NCI-H748 (cell line): ENCODE measurements at regions not wholly inside any gene's neighbourhood (a gene's known extent, or its start where the extent isn't known, plus 50 kb on each side); places are given as distances from the start of the nearest gene placed in this dataset.
A peak's percentile ranks its signal among the peaks of the same experiment; 100 is the strongest.
"Not testable (repeated sequence)": the region's sequence is repeated elsewhere in the genome, so short reads cannot be mapped to it uniquely, and the experiment has no call there.

Experiments
- DNase-seq: peaks from one replicate; lab custom pipeline; 2025; ENCODE audit not compliant: unreplicated experiment; lab: John Stamatoyannopoulos, UW

DNA sequence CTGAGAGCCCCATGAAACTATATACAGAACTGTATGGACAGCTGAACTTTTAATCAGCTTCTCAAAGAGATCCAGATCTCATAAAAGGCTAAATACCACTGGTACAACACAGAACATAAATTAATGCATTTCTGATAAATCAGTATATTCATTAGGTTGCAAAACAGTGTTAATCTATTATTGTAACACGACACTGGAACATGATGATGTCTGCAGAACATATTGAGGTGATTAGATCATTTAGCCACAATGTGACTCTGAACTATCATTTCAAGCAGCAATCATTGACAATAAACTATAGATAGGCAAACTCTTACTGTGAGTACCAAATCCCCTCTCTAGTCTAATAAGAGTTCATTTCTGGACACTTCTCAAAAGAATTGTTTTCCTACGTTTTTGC, 50.3 kb downstream of the GASK1B start:
- DNase-seq, result no peak

DNA sequence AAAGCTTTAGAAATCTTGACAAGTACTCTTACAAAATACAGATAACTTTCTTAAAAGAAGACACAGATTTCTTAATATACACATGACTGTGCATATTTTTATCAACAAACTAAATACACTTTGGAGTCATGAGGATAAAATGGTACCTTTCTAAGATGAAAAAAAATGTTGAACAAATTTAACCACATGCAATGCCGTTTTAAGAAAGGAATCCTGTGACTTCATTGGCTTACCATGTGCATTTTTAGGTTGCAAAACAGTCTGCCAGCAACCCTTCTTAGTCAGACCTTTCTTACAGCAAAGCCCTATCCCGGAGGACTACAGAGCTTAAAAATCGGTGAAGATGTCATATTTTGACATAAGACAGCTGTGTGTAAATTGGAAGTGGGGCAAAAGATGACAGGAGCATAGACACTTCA, 51.7 kb downstream of the GASK1B start:
- DNase-seq, result no peak

DNA sequence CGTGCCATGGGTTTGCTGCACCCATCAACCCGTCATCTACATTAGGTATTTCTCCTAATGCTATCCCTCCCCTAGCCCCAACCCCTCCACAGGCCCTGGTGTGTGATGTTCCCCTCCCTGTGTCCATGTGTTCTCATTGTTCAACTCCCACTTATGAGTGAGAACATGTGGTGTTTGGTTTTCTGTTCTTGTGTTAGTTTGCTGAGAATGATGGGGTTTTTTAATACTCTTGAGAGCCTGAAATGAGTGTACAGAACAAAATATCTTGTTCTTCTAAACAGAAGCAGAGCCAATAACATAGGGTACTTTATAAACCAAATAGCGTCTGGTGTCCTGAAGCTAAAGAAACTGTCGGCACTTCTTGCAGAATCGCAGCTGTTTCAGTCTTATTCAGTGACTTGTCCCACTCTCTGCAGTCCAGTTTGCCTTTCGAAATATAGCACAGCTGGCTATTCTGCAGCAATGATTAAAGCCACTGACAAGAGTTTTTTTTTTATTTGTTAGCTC, 52.1 kb downstream of the GASK1B start:
- not testable (repeated sequence) for DNase-seq

DNA sequence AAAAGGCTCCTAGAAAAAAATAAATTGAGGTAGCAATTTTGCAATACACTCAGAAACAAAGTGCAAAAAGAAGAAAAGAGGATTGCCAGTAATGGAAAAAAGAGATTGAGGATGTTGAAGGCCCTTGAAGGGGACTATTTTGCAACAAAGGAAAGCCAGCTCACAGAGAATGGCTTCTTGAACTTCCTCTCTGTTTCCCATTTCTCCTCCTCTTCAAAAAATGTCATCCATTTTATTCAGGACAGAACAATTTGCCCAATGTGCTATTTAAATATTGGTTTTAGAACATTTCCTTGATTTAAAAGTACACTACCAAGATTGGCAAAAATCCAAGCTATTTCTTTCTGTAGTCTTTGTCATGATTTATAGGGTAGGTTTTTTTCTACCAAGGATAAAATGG, 60.2 kb downstream of the GASK1B start:
- no peak for DNase-seq

DNA sequence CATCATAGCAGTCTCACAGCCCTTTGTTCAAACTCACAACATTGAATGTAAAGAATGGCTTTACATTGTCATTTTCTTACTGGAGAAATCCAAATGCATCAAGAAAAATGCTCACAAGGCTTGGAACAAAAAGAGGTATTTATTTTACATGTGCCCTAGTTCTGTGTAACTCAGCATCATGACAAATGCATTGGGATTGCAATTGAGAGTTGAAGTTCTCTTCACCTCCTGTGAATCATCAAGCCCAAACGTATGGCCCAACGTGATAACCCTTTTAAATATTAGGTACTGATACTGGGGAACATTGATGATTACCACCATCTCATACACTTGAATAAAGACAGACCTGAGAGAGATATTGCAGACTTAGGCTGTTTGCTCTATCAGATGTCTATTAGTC, 61.6 kb downstream of the GASK1B start:
- no peak for DNase-seq

DNA sequence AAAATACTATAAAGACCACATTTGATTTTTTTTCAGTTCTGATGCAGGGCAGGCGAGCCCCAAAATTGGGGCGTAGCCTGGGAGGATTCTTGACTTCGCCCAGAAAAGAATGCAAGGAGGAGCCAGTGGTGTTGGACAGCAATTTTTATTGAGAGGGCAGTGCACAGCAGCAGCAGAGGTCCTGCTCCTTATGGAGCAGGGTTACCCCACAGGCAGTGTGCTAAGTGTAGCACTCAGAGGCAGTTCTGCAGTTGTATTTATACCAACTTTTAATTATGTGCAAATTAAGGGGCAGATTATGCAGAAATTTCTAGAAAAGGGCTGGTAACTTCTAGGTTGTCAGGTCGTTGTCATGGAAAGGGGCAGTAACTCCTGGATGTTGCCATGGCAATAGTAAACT, 69.9 kb downstream of the GASK1B start:
- peak; percentile 67 for DNase-seq

DNA sequence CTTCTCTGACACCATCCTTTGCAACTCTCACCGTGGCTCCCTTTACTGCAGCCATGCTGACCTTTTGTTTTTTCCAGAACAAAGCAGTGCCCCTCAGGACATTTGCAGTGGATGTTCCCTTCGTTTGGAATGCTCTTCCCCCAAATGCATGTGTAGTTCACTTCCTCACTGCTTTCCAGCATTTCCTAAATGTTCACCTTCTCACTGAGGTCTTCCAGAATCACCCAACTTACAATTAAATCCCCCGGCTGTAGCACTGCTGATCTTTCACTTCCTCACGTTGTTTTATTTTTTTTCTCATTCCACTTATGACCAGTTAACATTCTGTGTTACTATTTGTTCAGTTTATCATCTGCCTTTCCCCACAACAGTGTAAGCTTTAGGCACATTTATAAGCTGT, 73.1 kb downstream of the GASK1B start:
- no peak for DNase-seq

DNA sequence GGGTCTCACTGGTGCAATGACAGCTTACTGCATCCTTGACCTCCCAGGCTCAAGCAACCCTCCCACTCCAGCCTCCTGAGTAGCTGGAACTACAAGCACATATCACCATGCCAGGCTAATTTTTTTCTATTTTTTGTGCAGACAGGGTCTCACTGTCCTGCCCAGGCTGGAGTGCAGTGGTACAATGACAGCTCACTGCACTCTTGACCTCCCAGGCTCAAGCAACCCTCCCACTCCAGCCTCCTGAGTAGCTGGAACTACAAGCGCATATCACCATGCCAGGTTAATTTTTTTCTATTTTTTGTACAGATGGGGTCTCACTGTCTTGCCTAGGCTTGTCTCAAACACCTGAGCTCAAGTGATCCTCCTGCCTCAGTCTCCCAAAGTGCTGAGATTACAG, 74.0 kb downstream of the GASK1B start:
- no peak for DNase-seq

DNA sequence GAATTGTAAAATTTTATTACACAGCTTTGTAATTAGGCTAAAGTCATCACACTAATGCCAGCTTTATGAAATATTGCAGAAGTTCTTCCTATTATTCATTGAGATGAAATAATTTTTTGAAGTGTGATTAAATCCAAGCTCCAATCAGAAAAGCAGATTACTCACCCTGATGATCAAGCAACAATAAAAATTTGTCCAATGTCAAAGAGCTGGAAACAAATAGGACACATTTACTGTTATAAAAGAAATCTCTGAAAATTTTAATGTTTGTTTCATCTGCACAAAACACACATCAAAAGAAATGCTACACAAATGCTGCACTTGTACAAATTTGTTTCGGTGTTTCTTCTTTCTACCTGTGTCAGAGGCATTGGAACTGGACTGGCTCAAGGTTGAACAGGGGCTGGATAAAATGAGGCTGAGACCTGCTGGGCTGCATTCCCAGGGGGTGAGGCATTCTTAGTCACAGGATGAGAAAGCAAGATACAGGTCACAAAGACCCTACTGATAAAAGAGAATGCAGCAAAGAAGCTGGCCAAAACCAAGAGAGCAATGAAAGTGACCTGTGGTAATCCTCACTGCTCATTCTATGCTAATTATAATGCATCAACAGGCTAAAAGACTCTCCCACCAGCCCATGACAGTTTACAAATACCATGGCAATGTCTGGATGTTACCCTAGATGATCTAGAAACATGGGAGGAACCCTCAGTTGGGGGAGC, 78.3 kb downstream of the GASK1B start:
- no peak for DNase-seq

DNA sequence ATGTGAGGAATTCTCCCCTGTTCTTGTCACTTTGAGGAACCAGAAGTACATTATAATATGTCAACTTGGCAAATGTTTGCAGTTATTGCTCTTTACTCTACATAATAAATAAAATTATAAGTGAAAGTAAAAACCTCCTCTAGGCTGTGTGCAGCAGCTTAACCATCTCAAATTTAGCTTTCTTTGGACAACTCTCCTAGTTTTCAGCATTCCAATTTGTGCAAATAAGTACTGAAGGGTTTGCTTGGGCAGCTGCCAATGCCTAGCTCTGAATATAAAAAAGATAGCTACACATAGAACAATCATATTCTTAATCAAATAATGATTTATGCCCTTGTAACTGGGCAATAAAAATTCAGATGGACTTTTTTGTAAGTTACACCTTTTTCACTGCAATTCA, 82.5 kb downstream of the GASK1B start:
- peak; percentile 56 for DNase-seq

DNA sequence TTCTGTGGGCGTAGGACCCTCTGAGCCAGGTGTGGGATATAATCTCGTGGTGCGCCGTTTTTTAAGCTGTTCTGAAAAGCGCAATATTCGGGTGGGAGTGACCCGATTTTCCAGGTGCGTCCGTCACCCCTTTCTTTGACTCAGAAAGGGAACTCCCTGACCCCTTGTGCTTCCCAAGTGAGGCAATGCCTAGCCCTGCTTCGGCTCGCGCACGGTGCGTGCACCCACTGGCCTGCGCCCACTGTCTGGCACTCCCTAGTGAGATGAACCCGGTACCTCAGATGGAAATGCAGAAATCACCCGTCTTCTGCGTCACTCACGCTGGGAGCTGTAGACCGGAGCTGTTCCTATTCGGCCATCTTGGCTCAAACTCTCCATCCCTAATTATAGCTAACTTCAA, 82.9 kb downstream of the GASK1B start:
- DNase-seq, result not testable (repeated sequence)

DNA sequence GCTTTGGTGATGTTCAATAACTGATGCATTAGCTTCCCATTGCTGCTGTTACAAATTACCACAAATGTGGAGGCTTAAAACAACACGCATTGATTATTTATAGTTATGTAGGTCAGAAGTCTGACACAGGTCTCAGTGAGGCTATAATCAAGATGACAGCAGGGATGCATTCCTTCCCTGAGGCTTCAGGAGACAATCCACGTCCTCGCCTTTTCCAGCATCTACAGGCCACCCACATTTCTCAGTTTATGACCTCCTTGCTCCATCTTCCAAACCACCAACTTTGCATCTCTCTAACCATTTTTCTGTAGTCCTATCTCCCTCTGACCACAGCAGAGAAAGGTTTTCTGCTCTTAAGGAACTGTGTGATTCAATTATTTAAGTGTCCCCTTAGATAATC, 92.5 kb downstream of the GASK1B start:
- DNase-seq, result no peak

DNA sequence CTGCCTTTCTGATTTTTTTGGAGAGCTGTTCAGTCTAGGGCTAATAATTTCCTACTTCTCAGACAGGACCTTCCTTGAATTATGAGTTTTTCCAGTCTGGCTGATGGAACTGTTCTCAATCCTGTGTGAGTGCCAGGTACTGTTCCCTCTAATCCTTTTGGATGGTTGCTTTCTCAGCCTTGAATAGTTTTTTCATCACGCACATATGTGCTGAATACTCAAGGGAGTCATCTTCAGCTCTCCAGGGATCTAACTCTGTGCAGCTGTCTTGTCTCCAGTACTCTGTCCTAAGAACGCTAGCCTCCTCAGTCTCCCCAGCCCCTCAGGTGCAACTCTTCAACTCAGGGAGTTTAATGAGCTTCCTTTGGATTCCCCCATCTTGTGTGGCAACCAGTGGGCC, 93.2 kb downstream of the GASK1B start:
- DNase-seq, result no peak

DNA sequence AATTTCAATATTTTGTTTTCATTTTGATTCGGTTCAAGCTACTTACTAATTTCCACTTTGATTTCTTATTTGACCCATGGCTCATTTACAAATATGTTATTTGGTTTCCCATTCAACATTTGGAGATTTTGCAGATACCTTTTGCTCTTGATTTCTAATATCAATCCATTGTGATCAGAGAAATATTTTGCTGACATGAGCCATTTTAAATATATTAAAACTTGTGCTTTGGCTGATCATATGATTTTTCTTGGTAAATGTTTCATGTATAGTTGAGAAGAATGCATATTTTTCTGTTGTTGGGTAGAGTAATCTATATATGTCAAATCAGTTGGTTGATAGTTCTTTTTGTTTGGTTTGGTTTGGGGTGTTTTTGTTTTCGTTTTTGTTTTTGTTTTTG, 95.0 kb downstream of the GASK1B start:
- no peak for DNase-seq

DNA sequence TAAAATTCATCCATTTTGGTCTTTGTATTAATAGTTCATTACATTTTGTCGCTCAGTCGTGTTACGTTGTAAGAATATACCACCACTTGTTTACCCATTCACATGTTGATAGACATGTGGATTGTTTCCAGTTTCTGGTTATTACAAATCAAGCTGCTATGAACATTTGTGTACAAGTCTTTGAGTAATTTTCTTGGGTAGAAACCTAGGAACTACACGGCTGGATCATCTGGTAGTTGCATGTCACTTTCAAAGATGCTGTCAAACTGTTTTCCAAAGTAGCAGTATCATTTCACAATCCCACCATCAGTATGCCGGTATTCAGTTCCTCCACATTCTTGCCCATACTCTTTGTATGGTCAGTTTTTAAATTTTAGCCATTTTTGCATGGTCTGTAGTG, 98.0 kb downstream of the GASK1B start:
- no peak for DNase-seq

DNA sequence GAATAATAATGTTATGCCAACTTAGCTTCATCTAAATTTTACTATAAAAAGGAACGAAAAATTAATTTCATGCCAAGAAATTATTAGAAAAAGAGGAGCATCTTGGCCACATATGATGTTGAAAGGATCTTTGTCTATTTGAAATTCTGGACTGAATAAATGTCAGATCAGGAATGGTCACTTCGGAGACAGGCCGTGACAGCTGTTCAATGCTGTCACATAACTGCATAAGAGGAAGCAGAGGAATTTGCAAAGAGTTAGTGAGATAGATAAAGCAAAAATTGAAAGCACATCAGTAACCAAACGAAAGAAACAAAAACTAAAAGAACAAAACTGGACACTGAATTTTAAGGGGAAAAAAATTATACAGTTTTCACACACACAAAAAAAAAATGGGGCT, 100.9 kb downstream of the GASK1B start:
- no peak for DNase-seq

DNA sequence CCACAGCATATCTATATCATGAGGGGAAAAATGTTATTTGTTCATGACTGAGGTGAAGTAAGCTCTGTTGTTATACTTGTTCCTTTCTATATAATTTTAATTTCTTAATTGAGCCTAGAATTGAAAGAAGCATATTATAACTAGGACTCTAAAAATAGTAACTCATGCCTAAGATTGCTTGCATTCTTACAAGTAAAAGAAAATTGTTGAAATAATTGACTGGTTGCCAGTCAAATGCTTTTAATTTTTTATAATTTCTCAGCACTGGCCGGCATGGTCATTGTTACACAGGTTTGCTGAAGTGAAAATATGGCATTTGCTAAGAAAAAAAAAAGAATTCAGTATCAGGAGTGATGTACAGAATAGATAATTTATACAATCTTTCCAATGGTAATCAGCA, 104.8 kb downstream of the GASK1B start:
- no peak for DNase-seq

DNA sequence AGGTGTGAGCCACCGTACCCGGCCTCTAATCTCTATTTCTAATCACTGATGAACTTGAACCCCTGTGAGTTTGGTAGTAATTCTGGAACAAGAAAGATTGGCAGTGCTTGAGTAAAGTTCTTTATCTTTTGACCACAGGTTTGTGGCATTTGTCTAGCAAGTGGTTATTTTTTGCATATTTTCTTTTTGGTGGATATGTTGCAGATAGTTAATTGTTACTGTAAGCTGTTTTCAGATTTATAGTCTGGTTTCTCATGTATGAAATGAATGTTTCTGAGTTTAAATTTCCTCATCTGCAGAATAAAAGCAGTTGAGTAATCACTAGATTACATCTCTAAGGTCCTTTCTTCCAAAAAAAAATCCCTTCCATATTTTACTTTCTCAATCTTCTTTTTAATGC, 105.2 kb downstream of the GASK1B start:
- DNase-seq, result no peak

DNA sequence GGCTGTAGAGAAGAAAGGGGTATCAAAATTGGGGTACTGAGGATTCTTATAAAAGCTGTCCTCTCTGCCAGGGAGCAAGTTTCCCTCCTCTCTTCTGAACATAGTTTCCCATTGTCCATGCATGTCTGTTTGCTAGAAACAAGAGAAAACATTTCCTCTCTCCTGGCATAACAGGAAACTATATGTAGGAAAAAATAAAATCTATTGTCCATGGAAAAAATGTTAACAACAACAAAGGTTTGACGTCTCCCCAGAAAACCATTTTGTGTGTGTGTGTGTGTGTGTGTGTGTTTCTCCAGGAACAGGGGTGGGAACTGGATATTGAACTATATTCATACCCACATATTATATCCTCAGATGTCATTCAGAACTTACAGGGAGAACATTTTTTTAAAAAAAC, 107.2 kb downstream of the GASK1B start:
- DNase-seq, result no peak

DNA sequence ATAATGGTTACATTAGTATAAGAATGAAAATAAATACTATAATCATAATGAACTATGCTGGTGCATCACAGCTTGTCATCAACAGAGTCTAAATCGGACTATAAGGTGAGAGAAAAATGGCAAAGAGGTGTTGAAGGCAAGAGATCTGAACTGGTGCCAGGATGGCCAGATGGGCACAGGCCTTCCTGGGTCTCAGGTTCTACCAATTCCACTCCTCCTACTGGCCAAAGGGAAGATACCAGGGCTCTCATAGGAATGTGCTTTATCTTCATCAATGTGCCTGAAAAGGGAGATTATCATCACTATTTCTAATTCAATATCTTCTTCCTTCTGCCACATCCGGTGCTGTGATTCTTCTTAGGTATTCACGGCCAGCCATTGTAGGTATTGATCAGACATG, 107.6 kb downstream of the GASK1B start:
- no peak for DNase-seq

DNA sequence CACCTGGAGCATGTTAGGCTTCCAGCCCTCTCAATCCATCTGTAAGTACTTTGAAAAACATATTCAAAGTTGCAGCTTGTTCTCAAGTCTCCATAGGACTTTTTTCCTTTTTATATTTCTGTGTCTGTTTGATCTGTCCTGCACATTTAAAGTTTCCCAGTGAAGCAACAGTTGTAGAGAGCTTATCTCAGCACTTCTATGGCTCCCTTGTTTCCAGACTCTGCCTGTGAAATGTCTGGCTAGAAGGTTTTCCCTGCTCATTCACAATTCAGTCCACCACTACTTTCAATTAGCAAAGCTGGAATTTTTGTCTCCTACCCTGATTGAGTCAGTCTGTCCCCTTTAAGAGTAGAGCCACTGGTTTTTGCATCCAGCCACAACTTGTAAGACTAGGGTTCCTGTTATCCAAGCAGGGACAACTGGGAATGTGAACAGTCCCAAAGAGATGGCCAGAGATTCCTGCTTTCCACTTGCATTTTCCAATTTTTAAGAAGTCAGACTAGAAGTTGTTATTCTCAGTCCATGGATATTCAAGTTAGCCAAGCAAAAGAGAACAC, 116.1 kb downstream of the GASK1B start:
- no peak for DNase-seq

DNA sequence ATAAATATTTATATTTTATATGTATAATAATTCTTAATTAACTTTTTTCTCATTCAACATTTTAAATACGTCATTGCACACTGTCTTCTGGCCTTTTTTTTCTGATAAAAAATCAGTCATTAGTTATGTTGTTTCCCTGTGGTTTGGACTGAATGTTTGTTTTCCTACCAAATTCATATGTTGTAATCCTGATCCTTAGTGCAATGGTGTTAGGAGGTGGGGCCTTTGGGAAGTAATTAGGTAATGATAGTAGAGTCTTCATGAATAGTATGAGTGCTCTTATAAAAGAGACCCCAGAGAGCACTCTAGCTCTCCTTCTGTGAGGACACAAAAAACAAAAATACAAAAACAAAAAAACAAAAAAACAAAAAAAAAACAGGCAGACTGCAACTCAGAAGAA, 117.2 kb downstream of the GASK1B start:
- DNase-seq, result no peak

DNA sequence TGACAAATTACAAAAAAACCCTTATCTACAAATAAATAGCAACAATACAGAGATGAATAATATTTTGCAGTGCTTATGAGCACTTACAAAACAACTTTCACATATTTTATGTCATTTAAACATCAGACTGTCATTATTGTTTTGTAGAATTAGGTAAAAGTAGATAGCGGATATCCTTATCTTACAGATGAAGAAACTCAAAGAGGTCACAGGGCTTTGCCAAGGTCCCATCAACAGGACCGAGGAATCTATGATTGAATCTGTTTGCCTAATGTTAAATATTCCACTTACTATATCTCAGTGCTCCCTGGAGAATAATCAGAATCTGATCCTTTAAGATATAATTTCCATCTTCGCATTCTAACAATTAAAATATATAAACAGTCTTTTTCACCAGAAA, 119.0 kb downstream of the GASK1B start:
- no peak for DNase-seq
